Caco-2 (cell line): ENCODE measurements at regions not wholly inside any gene's neighbourhood (a gene's known extent, or its start where the extent isn't known, plus 50 kb on each side); places are given as distances from the start of the nearest gene placed in this dataset.

ENCODE experiments used
- BruUV-seq: library from RNA; stranded (reverse); fragments of 400-500 nt; replicated peaks from 2 replicates; lab custom pipeline; 2021; lab: Mats Ljungman, UMichigan
- CTCF ChIA-PET: fragments of 300-600 bp; sonication (Branson Sonifier 250); formaldehyde crosslinking; loops from one replicate; lab custom pipeline; 2022; ENCODE audit warnings: antibody characterized with exemption; lab: Charles Lee
- POLR2A ChIA-PET: fragments of 300-600 bp; sonication (Branson Sonifier 250); formaldehyde crosslinking; loops from one replicate; lab custom pipeline; 2022; ENCODE audit warnings: antibody characterized with exemption; lab: Charles Lee
- DNase-seq, 2 experiments: peaks; one replicate each; pipeline versions ENCODE4 v3.0.0 to v3.0.0-alpha.2; 2020 to 2022
- H3K27me3 ChIP-seq: replicated peaks from 2 replicates; pipeline ENCODE4 v1.6.0; 2011; ENCODE audit warnings: low read length; ENCODE audit not compliant: control insufficient read depth, insufficient read depth
- H3K36me3 ChIP-seq: 2 replicates; pipeline ENCODE4 v1.5.1; 2011; ENCODE audit warnings: low read length; ENCODE audit not compliant: control insufficient read depth, insufficient read depth
- H3K4me1 ChIP-seq: fragments of 250-450 bp; sonication (Bioruptor Pico); 2 replicates; pipeline ENCODE4 v1.5.1; 2020; ENCODE audit warnings: mild to moderate bottlenecking
- H3K4me3 ChIP-seq: 2 replicates; pipeline ENCODE4 v1.5.1; 2011; ENCODE audit warnings: low read depth, mild to moderate bottlenecking, control low read depth, low read length
- H3K9me3 ChIP-seq: fragments of 250-450 bp; sonication (Bioruptor Pico); 2 replicates; pipeline ENCODE4 v1.5.1; 2020; ENCODE audit warnings: mild to moderate bottlenecking, moderate library complexity
- H3K27ac Mint-ChIP-seq: one replicate; pipeline ENCODE4 v1.8.0; 2022; ENCODE audit warnings: mixed read lengths; ENCODE audit not compliant: unreplicated experiment
- H3K27me3 Mint-ChIP-seq: one replicate; pipeline ENCODE4 v1.8.0; 2022; ENCODE audit warnings: mixed read lengths; ENCODE audit not compliant: insufficient read depth, unreplicated experiment
- H3K36me3 Mint-ChIP-seq: one replicate; pipeline ENCODE4 v1.8.0; 2022; ENCODE audit warnings: mild to moderate bottlenecking, mixed read lengths; ENCODE audit not compliant: insufficient read depth, unreplicated experiment
- H3K4me1 Mint-ChIP-seq: one replicate; pipeline ENCODE4 v1.8.0; 2022; ENCODE audit warnings: low read depth, mixed read lengths; ENCODE audit not compliant: unreplicated experiment
- H3K4me3 Mint-ChIP-seq: one replicate; pipeline ENCODE4 v1.8.0; 2022; ENCODE audit warnings: mild to moderate bottlenecking, moderate library complexity, mixed read lengths; ENCODE audit not compliant: unreplicated experiment
- H3K9me3 Mint-ChIP-seq: one replicate; pipeline ENCODE4 v1.8.0; 2022; ENCODE audit warnings: mixed read lengths; ENCODE audit not compliant: unreplicated experiment
- intact Hi-C: fragments of 100-400 bp; cut with micrococcal nuclease; formaldehyde crosslinking; loops from one replicate; pipeline ENCODE4 v1.10.0; 2022; ENCODE audit not compliant: unreplicated experiment
- TF ChIP-seq, protein P1 (sequence below), 2 experiments: fragments of 200-600 bp in 1 of 2; IDR thresholded peaks; 1 replicate in 1 of 2; 2 replicates in 1 of 2; pipeline versions ENCODE4 v1.5.1 to v1.8.0; 2011 to 2022; ENCODE audit warnings: antibody characterized with exemption in 1 of 2, control low read depth in 1 of 2, inconsistent platforms in 1 of 2, low read depth in 1 of 2, low read length in 1 of 2, mild to moderate bottlenecking in 1 of 2, moderate library complexity in 1 of 2; ENCODE audit not compliant: insufficient read depth in 1 of 2, severe bottlenecking in 1 of 2, unreplicated experiment in 1 of 2

GRCh38 chr5:105726093-105726492, 1944.6 kb downstream of the EFNA5 start:
- Mint-ChIP-seq H3K36me3 (no peaks in the 10 kb centered on the region), H3K27ac (no peak overlapping the region), H3K9me3 (no peaks in the 10 kb centered on the region), H3K27me3 (no peaks in the 10 kb centered on the region), H3K4me1 (no peaks in the 10 kb centered on the region), H3K4me3 (no peak overlapping the region)
- ChIA-PET POLR2A (no interaction called here), CTCF (no interaction called here)
- Histone ChIP-seq H3K9me3 (no peaks in the 10 kb centered on the region; the same call in 1 of the 2 replicates), H3K36me3 (no peaks in the 10 kb centered on the region), H3K27me3 (no peaks in the 10 kb centered on the region), H3K4me1 (no peaks in the 10 kb centered on the region), H3K4me3 (no peak overlapping the region)
- TF ChIP-seq, protein P1, sequence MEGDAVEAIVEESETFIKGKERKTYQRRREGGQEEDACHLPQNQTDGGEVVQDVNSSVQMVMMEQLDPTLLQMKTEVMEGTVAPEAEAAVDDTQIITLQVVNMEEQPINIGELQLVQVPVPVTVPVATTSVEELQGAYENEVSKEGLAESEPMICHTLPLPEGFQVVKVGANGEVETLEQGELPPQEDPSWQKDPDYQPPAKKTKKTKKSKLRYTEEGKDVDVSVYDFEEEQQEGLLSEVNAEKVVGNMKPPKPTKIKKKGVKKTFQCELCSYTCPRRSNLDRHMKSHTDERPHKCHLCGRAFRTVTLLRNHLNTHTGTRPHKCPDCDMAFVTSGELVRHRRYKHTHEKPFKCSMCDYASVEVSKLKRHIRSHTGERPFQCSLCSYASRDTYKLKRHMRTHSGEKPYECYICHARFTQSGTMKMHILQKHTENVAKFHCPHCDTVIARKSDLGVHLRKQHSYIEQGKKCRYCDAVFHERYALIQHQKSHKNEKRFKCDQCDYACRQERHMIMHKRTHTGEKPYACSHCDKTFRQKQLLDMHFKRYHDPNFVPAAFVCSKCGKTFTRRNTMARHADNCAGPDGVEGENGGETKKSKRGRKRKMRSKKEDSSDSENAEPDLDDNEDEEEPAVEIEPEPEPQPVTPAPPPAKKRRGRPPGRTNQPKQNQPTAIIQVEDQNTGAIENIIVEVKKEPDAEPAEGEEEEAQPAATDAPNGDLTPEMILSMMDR (IDR thresholded peaks at IDR 0.05; ENCODE audit: insufficient read depth in 1 of 2, low read depth in 1 of 2, low read length in 1 of 2, severe bottlenecking in 1 of 2, unreplicated experiment in 1 of 2) = no peak
- intact Hi-C loops = no loop called here
- BruUV-seq = no TSS peak
- no peak for DNase-seq

GRCh38 chr5:105708442-105708841, 1962.3 kb downstream of the EFNA5 start:
- Histone ChIP-seq H3K9me3 (no peaks in the 10 kb centered on the region), H3K4me1 (no peaks in the 10 kb centered on the region), H3K4me3 (no peak overlapping the region), H3K27me3 (no peaks in the 10 kb centered on the region), H3K36me3 (no peaks in the 10 kb centered on the region)
- POLR2A ChIA-PET = no interaction called here
- Mint-ChIP-seq H3K4me1 (no peaks in the 10 kb centered on the region), H3K4me3 (no peak overlapping the region), H3K27ac (no peak overlapping the region), H3K36me3 (no peaks in the 10 kb centered on the region), H3K9me3 (no peaks in the 10 kb centered on the region), H3K27me3 (no peaks in the 10 kb centered on the region)
- DNase-seq = no peak
- CTCF ChIA-PET = no interaction called here
- intact Hi-C loops = no loop called here
- no TSS peak for BruUV-seq
- TF ChIP-seq, protein P1 (IDR thresholded peaks at IDR 0.05; ENCODE audit: insufficient read depth in 1 of 2, low read depth in 1 of 2, low read length in 1 of 2, severe bottlenecking in 1 of 2, unreplicated experiment in 1 of 2) = no peak

DNA sequence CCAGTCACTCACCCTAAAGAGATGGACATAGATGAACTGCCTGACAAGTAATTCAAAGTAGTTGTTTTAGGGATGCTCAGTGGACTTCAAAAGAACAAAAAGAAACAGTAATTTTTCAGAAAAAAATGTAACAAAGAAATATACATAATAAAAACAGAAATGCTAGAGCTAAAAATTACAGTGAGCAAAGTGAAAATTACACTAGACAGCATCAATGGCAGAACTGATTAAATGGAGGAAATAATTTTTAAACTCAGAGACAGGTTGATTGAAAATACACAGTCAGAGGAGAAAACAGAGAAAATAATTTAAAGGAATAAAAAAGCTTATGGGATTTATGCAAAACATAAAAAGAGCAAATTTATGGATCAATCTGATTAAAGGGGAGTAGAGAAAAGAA, 1968.4 kb downstream of the EFNA5 start:
- Mint-ChIP-seq H3K4me1 (no peaks in the 10 kb centered on the region), H3K36me3 (no peaks in the 10 kb centered on the region), H3K4me3 (no peak overlapping the region), H3K9me3 (peaks cover 13% of the 10 kb centered on the region), H3K27me3 (no peaks in the 10 kb centered on the region), H3K27ac (no peak overlapping the region)
- CTCF ChIA-PET = no interaction called here
- no TSS peak for BruUV-seq
- TF ChIP-seq, protein P1 (IDR thresholded peaks at IDR 0.05; ENCODE audit: insufficient read depth in 1 of 2, low read depth in 1 of 2, low read length in 1 of 2, severe bottlenecking in 1 of 2, unreplicated experiment in 1 of 2) = no peak
- H3K4me1 ChIP-seq = no peaks in the 10 kb centered on the region
- intact Hi-C loops = no loop called here
- POLR2A ChIA-PET = no interaction called here
- no peaks in the 10 kb centered on the region for H3K36me3 ChIP-seq
- DNase-seq = no peak
- no peak overlapping the region for H3K4me3 ChIP-seq
- no peaks in the 10 kb centered on the region for H3K27me3 ChIP-seq
- no peaks in the 10 kb centered on the region for H3K9me3 ChIP-seq
